ENCODE measurements at regions not wholly inside any gene's neighbourhood (a gene's known extent, or its start where the extent isn't known, plus 50 kb on each side); places are given as distances from the start of the nearest gene placed in this dataset.

- H3K36me3 ChIP-seq (ENCODE audit: control insufficient read depth, insufficient read depth, low read length): no peaks in the 10 kb centered on the region
- no peaks in the 10 kb centered on the region for H3K9me3 ChIP-seq (ENCODE audit: control insufficient read depth, insufficient read depth, low read length)
- no peaks in the 10 kb centered on the region for H3K4me1 ChIP-seq (ENCODE audit: control insufficient read depth, insufficient read depth, low read length)
- H3K4me3 ChIP-seq (ENCODE audit: low read depth, low read length): no peak overlapping the region
- no peaks in the 10 kb centered on the region for H3K27me3 ChIP-seq (ENCODE audit: control insufficient read depth, insufficient read depth, low read length)
- H3K9ac ChIP-seq (ENCODE audit: low read depth, low read length): no peak overlapping the region
Observed at GRCh38 chr3:105923140-105923539, 54.3 kb upstream of the CBLB start.

GRCh38 chr3:105927741-105928140, 58.9 kb upstream of the CBLB start:
- no peaks in the 10 kb centered on the region for H3K36me3 ChIP-seq (ENCODE audit: control insufficient read depth, insufficient read depth, low read length)
- H3K4me1 ChIP-seq (ENCODE audit: control insufficient read depth, insufficient read depth, low read length): peaks cover 4% of the 10 kb centered on the region
- no peak overlapping the region for H3K9ac ChIP-seq (ENCODE audit: low read depth, low read length)
- H3K27me3 ChIP-seq (ENCODE audit: control insufficient read depth, insufficient read depth, low read length): no peaks in the 10 kb centered on the region
- H3K9me3 ChIP-seq (ENCODE audit: control insufficient read depth, insufficient read depth, low read length): no peaks in the 10 kb centered on the region
- H3K4me3 ChIP-seq (ENCODE audit: low read depth, low read length): no peak overlapping the region

- H3K9me3 ChIP-seq (ENCODE audit: control insufficient read depth, insufficient read depth, low read length): no peaks in the 10 kb centered on the region
- no peak overlapping the region for H3K9ac ChIP-seq (ENCODE audit: low read depth, low read length)
- H3K27me3 ChIP-seq (ENCODE audit: control insufficient read depth, insufficient read depth, low read length): no peaks in the 10 kb centered on the region
- H3K4me1 ChIP-seq (ENCODE audit: control insufficient read depth, insufficient read depth, low read length): peaks cover 4% of the 10 kb centered on the region
- H3K4me3 ChIP-seq (ENCODE audit: low read depth, low read length): no peak overlapping the region
- H3K36me3 ChIP-seq (ENCODE audit: control insufficient read depth, insufficient read depth, low read length): no peaks in the 10 kb centered on the region
Observed at GRCh38 chr3:105930733-105931132, 61.9 kb upstream of the CBLB start.

DNA sequence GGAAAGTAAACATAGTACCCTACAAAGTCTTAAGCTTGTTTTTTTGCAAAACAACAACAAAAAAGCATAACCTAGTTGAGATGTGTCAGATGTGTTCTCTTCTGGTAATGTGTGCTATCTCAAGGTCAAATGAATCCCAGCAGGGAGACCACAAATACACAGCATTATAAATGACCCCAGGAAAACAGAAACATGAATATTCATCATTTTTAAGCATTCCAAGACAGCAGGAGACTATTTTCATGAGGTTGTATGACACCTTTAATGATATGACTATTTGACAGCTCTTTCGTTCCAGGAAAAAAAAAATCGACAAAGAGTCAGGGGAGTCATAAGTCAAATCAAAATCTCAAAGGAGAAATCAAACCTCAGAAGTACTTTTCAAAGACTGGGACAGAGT, 62.7 kb upstream of the CBLB start:
- H3K9me3 ChIP-seq (ENCODE audit: control insufficient read depth, insufficient read depth, low read length): no peaks in the 10 kb centered on the region
- no peak overlapping the region for H3K9ac ChIP-seq (ENCODE audit: low read depth, low read length)
- H3K4me3 ChIP-seq (ENCODE audit: low read depth, low read length): no peak overlapping the region
- H3K4me1 ChIP-seq (ENCODE audit: control insufficient read depth, insufficient read depth, low read length): peaks cover 4% of the 10 kb centered on the region
- no peaks in the 10 kb centered on the region for H3K36me3 ChIP-seq (ENCODE audit: control insufficient read depth, insufficient read depth, low read length)
- no peaks in the 10 kb centered on the region for H3K27me3 ChIP-seq (ENCODE audit: control insufficient read depth, insufficient read depth, low read length)

DNA sequence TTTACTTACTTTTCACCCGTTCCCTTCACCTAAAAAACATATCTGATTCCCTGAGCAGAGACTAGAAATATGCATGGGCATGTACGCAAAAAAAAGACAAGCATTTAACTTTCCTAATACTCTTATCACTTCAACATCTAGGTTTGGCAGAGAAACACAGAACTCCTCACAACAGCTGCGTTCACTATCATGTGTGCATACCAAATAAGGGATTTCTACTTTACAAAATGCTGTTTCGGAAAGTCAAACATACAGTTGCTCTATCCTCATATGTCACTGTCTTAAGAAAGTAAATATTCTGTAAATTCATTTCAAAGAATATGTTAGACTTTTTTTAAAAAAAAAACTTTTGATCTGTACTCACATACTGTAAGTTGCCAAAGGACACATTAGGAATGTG, 65.1 kb upstream of the CBLB start:
- H3K27me3 ChIP-seq (ENCODE audit: control insufficient read depth, insufficient read depth, low read length): no peaks in the 10 kb centered on the region
- no peaks in the 10 kb centered on the region for H3K9me3 ChIP-seq (ENCODE audit: control insufficient read depth, insufficient read depth, low read length)
- H3K4me3 ChIP-seq (ENCODE audit: low read depth, low read length): no peak overlapping the region
- no peak overlapping the region for H3K9ac ChIP-seq (ENCODE audit: low read depth, low read length)
- peaks cover 4% of the 10 kb centered on the region for H3K4me1 ChIP-seq (ENCODE audit: control insufficient read depth, insufficient read depth, low read length)
- H3K36me3 ChIP-seq (ENCODE audit: control insufficient read depth, insufficient read depth, low read length): no peaks in the 10 kb centered on the region

DNA sequence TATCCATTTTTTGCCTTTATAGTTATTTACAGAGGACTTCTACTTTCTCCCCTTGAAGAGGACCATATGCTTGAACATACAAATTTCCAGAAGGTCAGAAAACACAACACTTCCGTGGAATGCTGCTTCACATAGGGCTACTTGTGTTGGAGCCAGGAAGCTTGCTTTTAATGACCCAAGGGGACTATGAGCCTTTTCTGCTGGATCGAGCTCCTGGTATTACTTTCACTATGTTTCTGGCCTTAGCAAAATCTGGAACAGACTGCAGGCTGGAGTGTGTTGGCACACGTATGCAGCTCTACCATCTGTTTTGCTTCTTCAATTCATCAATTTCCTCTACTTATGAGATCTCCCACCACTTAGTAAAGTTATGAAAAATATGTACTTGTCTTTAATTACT, 69.3 kb upstream of the CBLB start:
- Histone ChIP-seq H3K4me1 (ENCODE audit: control insufficient read depth, insufficient read depth, low read length) (no peaks in the 10 kb centered on the region), H3K9me3 (ENCODE audit: control insufficient read depth, insufficient read depth, low read length) (no peaks in the 10 kb centered on the region), H3K36me3 (ENCODE audit: control insufficient read depth, insufficient read depth, low read length) (no peaks in the 10 kb centered on the region), H3K9ac (ENCODE audit: low read depth, low read length) (no peak overlapping the region), H3K4me3 (ENCODE audit: low read depth, low read length) (no peak overlapping the region), H3K27me3 (ENCODE audit: control insufficient read depth, insufficient read depth, low read length) (no peaks in the 10 kb centered on the region)

DNA sequence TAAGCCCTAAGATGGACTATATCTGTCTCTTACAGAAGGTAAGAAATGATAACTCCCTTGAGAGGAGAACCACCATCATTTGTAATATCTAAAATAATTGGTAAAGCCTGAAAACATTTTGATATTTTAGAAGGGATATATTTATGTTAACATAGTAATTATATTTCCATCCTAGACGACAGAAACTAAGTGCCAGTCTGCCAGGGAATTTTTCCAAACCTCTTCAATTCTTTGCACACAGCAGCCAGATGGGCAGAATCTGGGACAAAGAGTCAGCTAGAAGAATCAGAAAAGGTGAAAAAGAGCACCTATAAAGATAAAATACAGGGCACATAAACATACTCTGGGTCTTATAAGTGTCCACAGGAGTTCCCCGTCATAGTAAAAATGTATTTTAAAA, 70.0 kb upstream of the CBLB start:
- no peaks in the 10 kb centered on the region for H3K36me3 ChIP-seq (ENCODE audit: control insufficient read depth, insufficient read depth, low read length)
- H3K27me3 ChIP-seq (ENCODE audit: control insufficient read depth, insufficient read depth, low read length): no peaks in the 10 kb centered on the region

DNA sequence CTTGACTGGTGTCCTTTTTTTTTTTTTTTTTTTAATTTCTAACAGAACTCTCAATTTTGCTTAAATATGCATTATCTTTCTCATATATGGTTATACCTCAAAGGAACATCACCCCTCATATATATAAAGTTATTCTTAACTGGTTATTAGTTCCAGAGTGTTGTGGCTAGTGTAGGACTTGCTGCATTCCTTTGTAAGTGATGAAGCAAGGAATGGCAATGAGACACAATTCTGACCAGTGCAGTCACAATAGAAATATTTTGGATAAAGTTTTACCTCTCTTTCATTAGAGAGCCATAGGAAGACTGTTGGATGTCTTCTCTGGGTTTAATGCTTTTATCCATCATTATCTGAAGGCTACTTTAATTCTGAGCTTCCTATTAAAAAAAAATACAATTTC, 75.5 kb upstream of the CBLB start:
- H3K4me3 ChIP-seq (ENCODE audit: low read depth, low read length): no peak overlapping the region
- H3K9me3 ChIP-seq (ENCODE audit: control insufficient read depth, insufficient read depth, low read length): no peaks in the 10 kb centered on the region
- H3K36me3 ChIP-seq (ENCODE audit: control insufficient read depth, insufficient read depth, low read length): no peaks in the 10 kb centered on the region
- H3K27me3 ChIP-seq (ENCODE audit: control insufficient read depth, insufficient read depth, low read length): no peaks in the 10 kb centered on the region
- H3K4me1 ChIP-seq (ENCODE audit: control insufficient read depth, insufficient read depth, low read length): no peaks in the 10 kb centered on the region
- H3K9ac ChIP-seq (ENCODE audit: low read depth, low read length): no peak overlapping the region

More for the DNA sequence above, 70.0 kb upstream of the CBLB start:
- Histone ChIP-seq H3K4me1 (ENCODE audit: control insufficient read depth, insufficient read depth, low read length) (no peaks in the 10 kb centered on the region), H3K4me3 (ENCODE audit: low read depth, low read length) (no peak overlapping the region), H3K9me3 (ENCODE audit: control insufficient read depth, insufficient read depth, low read length) (no peaks in the 10 kb centered on the region), H3K9ac (ENCODE audit: low read depth, low read length) (no peak overlapping the region)

GRCh38 chr3:105944721-105945120, 75.9 kb upstream of the CBLB start:
- Histone ChIP-seq H3K27me3 (ENCODE audit: control insufficient read depth, insufficient read depth, low read length) (no peaks in the 10 kb centered on the region), H3K4me3 (ENCODE audit: low read depth, low read length) (no peak overlapping the region), H3K36me3 (ENCODE audit: control insufficient read depth, insufficient read depth, low read length) (no peaks in the 10 kb centered on the region), H3K9ac (ENCODE audit: low read depth, low read length) (no peak overlapping the region), H3K4me1 (ENCODE audit: control insufficient read depth, insufficient read depth, low read length) (no peaks in the 10 kb centered on the region), H3K9me3 (ENCODE audit: control insufficient read depth, insufficient read depth, low read length) (no peaks in the 10 kb centered on the region)

GRCh38 chr3:105948101-105948500, 79.3 kb upstream of the CBLB start:
- H3K4me3 ChIP-seq (ENCODE audit: low read depth, low read length): no peak overlapping the region
- H3K36me3 ChIP-seq (ENCODE audit: control insufficient read depth, insufficient read depth, low read length): no peaks in the 10 kb centered on the region
- H3K4me1 ChIP-seq (ENCODE audit: control insufficient read depth, insufficient read depth, low read length): no peaks in the 10 kb centered on the region
- H3K9me3 ChIP-seq (ENCODE audit: control insufficient read depth, insufficient read depth, low read length): no peaks in the 10 kb centered on the region
- no peak overlapping the region for H3K9ac ChIP-seq (ENCODE audit: low read depth, low read length)
- H3K27me3 ChIP-seq (ENCODE audit: control insufficient read depth, insufficient read depth, low read length): no peaks in the 10 kb centered on the region

- Histone ChIP-seq H3K27me3 (ENCODE audit: control insufficient read depth, insufficient read depth, low read length) (no peaks in the 10 kb centered on the region), H3K4me1 (ENCODE audit: control insufficient read depth, insufficient read depth, low read length) (no peaks in the 10 kb centered on the region), H3K9ac (ENCODE audit: low read depth, low read length) (no peak overlapping the region), H3K4me3 (ENCODE audit: low read depth, low read length) (no peak overlapping the region), H3K36me3 (ENCODE audit: control insufficient read depth, insufficient read depth, low read length) (no peaks in the 10 kb centered on the region), H3K9me3 (ENCODE audit: control insufficient read depth, insufficient read depth, low read length) (no peaks in the 10 kb centered on the region)
Observed at GRCh38 chr3:105950881-105951600, 82.2 kb upstream of the CBLB start.

- H3K27me3 ChIP-seq (ENCODE audit: control insufficient read depth, insufficient read depth, low read length): no peaks in the 10 kb centered on the region
- H3K9me3 ChIP-seq (ENCODE audit: control insufficient read depth, insufficient read depth, low read length): no peaks in the 10 kb centered on the region
- H3K4me3 ChIP-seq (ENCODE audit: low read depth, low read length): no peak overlapping the region
- H3K4me1 ChIP-seq (ENCODE audit: control insufficient read depth, insufficient read depth, low read length): no peaks in the 10 kb centered on the region
- no peak overlapping the region for H3K9ac ChIP-seq (ENCODE audit: low read depth, low read length)
- H3K36me3 ChIP-seq (ENCODE audit: control insufficient read depth, insufficient read depth, low read length): no peaks in the 10 kb centered on the region
Observed at GRCh38 chr3:105953831-105954230, 85.0 kb upstream of the CBLB start.

All from iPS-15b (cell line).